Trophoblast cell (in vitro differentiated cells and primary cell): ENCODE measurements at regions not wholly inside any gene's neighbourhood (a gene's known extent, or its start where the extent isn't known, plus 50 kb on each side); places are given as distances from the start of the nearest gene placed in this dataset.
"Not testable (repeated sequence)": the region's sequence is repeated elsewhere in the genome, so short reads cannot be mapped to it uniquely, and the experiment has no call there.

Experiments
- DNase-seq, 2 donors: peaks; one replicate each; pipeline ENCODE4 v3.0.0-alpha.2; 2016
- H2AFZ ChIP-seq: 2 replicates; pipeline ENCODE4 v1.6.1; 2013; ENCODE audit warnings: low read length, moderate library complexity, mild to moderate bottlenecking; ENCODE audit not compliant: insufficient read depth, poor library complexity
- H2AK5ac ChIP-seq: 2 replicates; pipeline ENCODE4 v1.6.1; 2013; ENCODE audit warnings: mild to moderate bottlenecking, low read length
- H2BK120ac ChIP-seq: 2 replicates; pipeline ENCODE4 v1.6.1; 2013; ENCODE audit warnings: low read length, mild to moderate bottlenecking, moderate library complexity; ENCODE audit not compliant: insufficient read depth, poor library complexity
- H2BK12ac ChIP-seq: 2 replicates; pipeline ENCODE4 v1.6.1; 2013; ENCODE audit warnings: mild to moderate bottlenecking, low read length, moderate library complexity
- H2BK5ac ChIP-seq: 2 replicates; pipeline ENCODE4 v1.6.1; 2013; ENCODE audit warnings: low read length, low read depth, moderate library complexity, mild to moderate bottlenecking; ENCODE audit not compliant: poor library complexity
- H3K14ac ChIP-seq: 2 replicates; pipeline ENCODE4 v1.6.1; 2013; ENCODE audit warnings: mild to moderate bottlenecking, low read length
- H3K18ac ChIP-seq: 2 replicates; pipeline ENCODE4 v1.6.1; 2013; ENCODE audit warnings: mild to moderate bottlenecking, low read length
- H3K23ac ChIP-seq: 2 replicates; pipeline ENCODE4 v1.6.1; 2013; ENCODE audit warnings: low read length
- H3K27ac ChIP-seq: 2 replicates; pipeline ENCODE4 v1.5.1; 2013; ENCODE audit warnings: low read depth, mild to moderate bottlenecking, inconsistent platforms, low read length, moderate library complexity
- H3K27me3 ChIP-seq: 2 replicates; pipeline ENCODE4 v1.6.1; 2013; ENCODE audit warnings: inconsistent platforms, mild to moderate bottlenecking, low read length, moderate library complexity; ENCODE audit not compliant: insufficient read depth
- H3K36me3 ChIP-seq, 2 experiments: 1 replicate in 1 of 2; 2 replicates in 1 of 2; pipeline ENCODE4 v1.6.1; 2013; ENCODE audit warnings: low read length in 2 of 2, mild to moderate bottlenecking in 2 of 2, moderate library complexity in 1 of 2; ENCODE audit not compliant: insufficient read depth in 2 of 2, control insufficient read depth in 1 of 2
- H3K4ac ChIP-seq: 2 replicates; pipeline ENCODE4 v1.6.1; 2013; ENCODE audit warnings: low read depth, mild to moderate bottlenecking, low read length, moderate library complexity
- H3K4me1 ChIP-seq, 2 experiments: 1 replicate in 1 of 2; 2 replicates in 1 of 2; pipeline ENCODE4 v1.6.1; 2013; ENCODE audit warnings: low read length in 2 of 2, mild to moderate bottlenecking in 2 of 2, moderate library complexity in 1 of 2; ENCODE audit not compliant: insufficient read depth in 2 of 2, control insufficient read depth in 1 of 2
- H3K4me2 ChIP-seq: 2 replicates; pipeline ENCODE4 v1.6.1; 2013; ENCODE audit warnings: inconsistent platforms, mild to moderate bottlenecking, low read length, moderate library complexity
- H3K4me3 ChIP-seq: 2 replicates; pipeline ENCODE4 v1.5.1; 2013; ENCODE audit warnings: mild to moderate bottlenecking, low read depth, low read length, inconsistent platforms
- H3K79me1 ChIP-seq: one replicate; pipeline ENCODE4 v1.6.1; 2013; ENCODE audit warnings: low read length
- H3K79me2 ChIP-seq: 2 replicates; pipeline ENCODE4 v1.6.1; 2013; ENCODE audit warnings: low read length, mild to moderate bottlenecking; ENCODE audit not compliant: control insufficient read depth, insufficient read depth, poor library complexity
- H3K9ac ChIP-seq: 2 replicates; pipeline ENCODE4 v1.6.1; 2013; ENCODE audit warnings: mild to moderate bottlenecking, low read length
- H3K9me3 ChIP-seq: 2 replicates; pipeline ENCODE4 v1.6.1; 2013; ENCODE audit warnings: low read depth, mild to moderate bottlenecking, control low read depth, inconsistent platforms, low read length; ENCODE audit not compliant: insufficient read depth
- H4K12ac ChIP-seq: 2 replicates; pipeline ENCODE4 v1.6.1; 2013; ENCODE audit warnings: low read depth, mild to moderate bottlenecking, low read length, moderate library complexity
- H4K8ac ChIP-seq: 2 replicates; pipeline ENCODE4 v1.6.1; 2013; ENCODE audit warnings: low read depth, mild to moderate bottlenecking, low read length, moderate library complexity
- H4K91ac ChIP-seq: one replicate; pipeline ENCODE4 v1.6.1; 2013; ENCODE audit warnings: low read depth, mild to moderate bottlenecking, low read length, moderate library complexity
- whole genome bisulfite sequencing: extraction: QIAGEN DNeasy Blood & Tissue Kit; methylation state at CpG from one replicate; pipeline ENCODE4 v1.1.7; 2013; ENCODE audit warnings: missing lambda C conversion rate; ENCODE audit not compliant: insufficient read length, insufficient coverage; ENCODE audit errors: extremely low coverage; 5-methylcytosine and 5-hydroxymethylcytosine counted together

DNA sequence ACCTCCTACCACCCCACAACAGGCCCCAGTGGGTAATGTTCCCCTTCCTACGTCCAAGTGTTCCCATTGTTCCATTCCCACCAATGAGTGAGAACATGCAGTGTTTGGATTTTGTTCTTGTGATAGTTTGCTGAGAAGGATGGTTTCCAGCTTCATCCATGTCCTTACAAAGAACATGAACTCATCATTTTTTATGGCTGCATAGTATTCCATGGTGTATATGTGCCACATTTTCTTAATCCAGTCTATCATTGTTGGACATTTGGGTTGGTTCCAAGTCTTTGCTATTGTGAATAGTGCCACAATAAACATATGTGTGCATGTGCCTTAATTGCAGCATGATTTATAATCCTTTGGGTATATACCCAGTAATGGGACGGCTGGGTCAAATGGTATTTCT, 81.6 kb downstream of the P2RY10 start:
- H2BK120ac ChIP-seq, H4K8ac ChIP-seq, H3K4ac ChIP-seq, H3K18ac ChIP-seq, H3K79me2 ChIP-seq, DNase-seq, H3K27ac ChIP-seq, H3K36me3 ChIP-seq, H3K23ac ChIP-seq, H3K14ac ChIP-seq, H2BK5ac ChIP-seq, H3K4me2 ChIP-seq, H3K9ac ChIP-seq, H4K91ac ChIP-seq, H3K4me1 ChIP-seq, H2AFZ ChIP-seq, H4K12ac ChIP-seq, H3K9me3 ChIP-seq, H3K27me3 ChIP-seq, H3K4me3 ChIP-seq, H2AK5ac ChIP-seq, H3K79me1 ChIP-seq, H2BK12ac ChIP-seq: not testable (repeated sequence)
- WGBS = no CpG with 5 or more reads among the region's 2 CpGs

DNA sequence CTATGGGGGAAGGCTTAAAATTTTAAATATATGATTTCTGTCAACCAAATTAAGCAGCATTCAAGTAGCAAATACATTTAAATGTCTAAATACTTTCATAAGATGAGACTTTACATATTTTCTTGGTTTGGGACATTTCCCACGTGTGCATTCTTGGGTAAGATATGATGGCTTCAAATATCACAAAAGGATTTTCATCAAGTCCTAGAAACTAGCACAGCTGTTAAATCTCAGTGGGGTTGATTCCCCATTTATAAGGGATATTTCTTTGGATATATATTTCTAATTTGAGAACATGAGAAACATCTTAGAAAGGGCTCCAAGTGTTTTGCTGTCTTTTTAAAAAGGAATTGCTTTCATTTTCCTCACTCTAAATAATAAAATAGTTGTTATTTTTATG, 90.2 kb downstream of the P2RY10 start:
- no peaks in the 10 kb centered on the region for H3K9me3 ChIP-seq
- no peak overlapping the region for H4K91ac ChIP-seq
- no peaks in the 10 kb centered on the region for H3K27me3 ChIP-seq
- no peak overlapping the region for H3K9ac ChIP-seq
- H3K79me1 ChIP-seq = no peaks in the 10 kb centered on the region
- H3K4me2 ChIP-seq = no peak overlapping the region
- no peak overlapping the region for H3K4ac ChIP-seq
- H4K8ac ChIP-seq = no peak overlapping the region
- no peak overlapping the region for H2AK5ac ChIP-seq
- H3K14ac ChIP-seq = no peak overlapping the region
- WGBS = no CpG with 5 or more reads among the region's 1 CpG
- no peak overlapping the region for H2AFZ ChIP-seq
- no peak for DNase-seq
- no peak overlapping the region for H3K4me3 ChIP-seq
- no peak overlapping the region for H4K12ac ChIP-seq
- no peaks in the 10 kb centered on the region for H3K36me3 ChIP-seq
- H3K23ac ChIP-seq = no peak overlapping the region
- H3K18ac ChIP-seq = no peak overlapping the region
- H2BK120ac ChIP-seq = no peak overlapping the region
- H2BK12ac ChIP-seq = no peak overlapping the region
- no peaks in the 10 kb centered on the region for H3K79me2 ChIP-seq
- no peak overlapping the region for H2BK5ac ChIP-seq
- H3K27ac ChIP-seq = no peak overlapping the region
- no peaks in the 10 kb centered on the region for H3K4me1 ChIP-seq

DNA sequence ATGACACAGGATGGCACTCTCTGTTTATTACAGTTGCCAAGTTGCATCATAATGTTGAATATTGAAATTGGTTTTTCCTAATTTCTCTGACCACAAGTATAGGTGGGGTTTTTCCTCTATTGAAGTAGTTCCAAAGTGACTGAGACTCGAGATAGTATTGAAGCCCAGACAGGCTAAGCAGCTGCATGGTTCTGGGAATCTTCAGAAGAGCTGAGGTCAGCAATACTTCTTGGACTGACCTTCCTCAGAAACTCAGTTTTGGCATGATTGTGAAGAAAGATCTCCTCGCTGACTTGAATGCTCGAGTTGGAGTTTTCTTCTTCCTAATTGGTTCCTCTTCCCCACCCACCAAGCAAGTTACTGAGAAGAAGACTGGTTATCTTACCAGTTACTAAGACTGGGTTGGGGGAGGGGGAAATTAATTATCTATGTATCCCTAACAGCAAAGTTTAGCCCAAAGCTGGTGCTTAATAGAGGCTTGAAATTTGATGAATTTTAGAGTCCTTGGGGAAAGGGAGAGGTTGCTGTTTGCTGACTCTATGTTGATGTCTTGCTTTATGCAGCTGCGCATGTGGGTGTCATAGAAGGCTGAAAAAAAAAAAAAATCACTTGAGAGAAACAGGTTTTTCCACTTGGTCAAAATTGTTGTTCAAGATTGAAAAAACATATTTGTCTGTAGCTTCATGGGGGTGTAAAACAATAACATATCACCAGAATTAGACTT, 91.1 kb downstream of the P2RY10 start:
- Histone ChIP-seq H3K4ac (no peak overlapping the region), H4K12ac (no peak overlapping the region), H3K36me3 (no peaks in the 10 kb centered on the region), H3K4me2 (no peak overlapping the region), H3K27me3 (no peaks in the 10 kb centered on the region), H3K4me1 (no peaks in the 10 kb centered on the region), H3K9me3 (no peaks in the 10 kb centered on the region), H2BK120ac (no peak overlapping the region), H3K79me2 (no peaks in the 10 kb centered on the region), H3K27ac (no peak overlapping the region), H3K4me3 (no peak overlapping the region), H4K8ac (no peak overlapping the region), H2AK5ac (no peak overlapping the region), H3K23ac (no peak overlapping the region), H3K79me1 (no peaks in the 10 kb centered on the region), H3K14ac (no peak overlapping the region), H3K18ac (no peak overlapping the region), H4K91ac (no peak overlapping the region), H2AFZ (no peak overlapping the region), H2BK5ac (no peak overlapping the region), H3K9ac (no peak overlapping the region), H2BK12ac (no peak overlapping the region)
- WGBS = no CpG with 5 or more reads among the region's 4 CpGs
- peak in 1 of 2 donors; percentile 0 for DNase-seq

DNA sequence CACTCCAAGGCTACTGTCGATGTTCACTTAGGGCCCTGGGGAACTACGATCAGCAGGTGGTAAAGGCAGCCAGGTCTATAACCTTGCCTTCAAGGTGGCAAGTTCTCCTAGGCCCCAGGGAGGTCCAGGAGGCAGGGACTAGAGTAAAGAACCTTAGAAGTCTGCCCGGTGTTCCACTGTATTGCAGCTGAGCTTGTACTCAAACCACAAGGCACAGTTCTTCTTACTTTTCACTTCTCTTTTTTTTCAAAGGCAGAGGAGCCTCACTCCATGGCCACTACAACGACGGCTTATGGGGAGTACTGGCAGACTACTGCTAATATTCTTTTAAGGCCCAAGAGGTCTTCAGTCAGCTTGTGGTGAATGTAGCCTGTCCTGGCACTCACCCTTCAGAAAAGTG, 78.8 kb upstream of the GPR174 start:
- H3K27me3 ChIP-seq = no peaks in the 10 kb centered on the region
- H3K4me3 ChIP-seq = no peak overlapping the region
- H3K23ac ChIP-seq = no peak overlapping the region
- no peak overlapping the region for H3K27ac ChIP-seq
- no peak overlapping the region for H2AFZ ChIP-seq
- no peak overlapping the region for H2BK12ac ChIP-seq
- no peak overlapping the region for H3K14ac ChIP-seq
- no peak overlapping the region for H3K18ac ChIP-seq
- H4K8ac ChIP-seq = no peak overlapping the region
- H3K36me3 ChIP-seq = no peaks in the 10 kb centered on the region
- H3K4me1 ChIP-seq = no peaks in the 10 kb centered on the region
- H3K79me2 ChIP-seq = no peaks in the 10 kb centered on the region
- no peak overlapping the region for H4K91ac ChIP-seq
- WGBS = no CpG with 5 or more reads among the region's 5 CpGs
- no peak overlapping the region for H3K4me2 ChIP-seq
- DNase-seq = no peak
- no peak overlapping the region for H3K9ac ChIP-seq
- H3K4ac ChIP-seq = no peak overlapping the region
- no peak overlapping the region for H2BK5ac ChIP-seq
- no peak overlapping the region for H2BK120ac ChIP-seq
- H4K12ac ChIP-seq = no peak overlapping the region
- H3K9me3 ChIP-seq = no peaks in the 10 kb centered on the region
- H3K79me1 ChIP-seq = no peaks in the 10 kb centered on the region
- no peak overlapping the region for H2AK5ac ChIP-seq
